Activated CD4-positive, alpha-beta T cell treated with anti-CD3 and anti-CD28 coated beads, Interleukin-2, amount 10 ng/mL, durations not matched to agents 24 days and 14 days (primary cell): ENCODE measurements at regions not wholly inside any gene's neighbourhood (a gene's known extent, or its start where the extent isn't known, plus 50 kb on each side); places are given as distances from the start of the nearest gene placed in this dataset.
A peak's percentile ranks its signal among the peaks of the same experiment; 100 is the strongest.
"Not testable (repeated sequence)": the region's sequence is repeated elsewhere in the genome, so short reads cannot be mapped to it uniquely, and the experiment has no call there.

ENCODE experiments used
- DNase-seq: peaks from one replicate; pipeline ENCODE4 v3.0.0; 2022
- H3K27ac Mint-ChIP-seq: one replicate; pipeline ENCODE4 v1.8.0; 2022; ENCODE audit warnings: mild to moderate bottlenecking, mixed read lengths
- H3K27me3 Mint-ChIP-seq: one replicate; pipeline ENCODE4 v1.8.0; 2022; ENCODE audit warnings: mixed read lengths
- H3K36me3 Mint-ChIP-seq: one replicate; pipeline ENCODE4 v1.8.0; 2022; ENCODE audit warnings: low read depth, mild to moderate bottlenecking, mixed read lengths
- H3K4me1 Mint-ChIP-seq: one replicate; pipeline ENCODE4 v1.8.0; 2021; ENCODE audit warnings: mixed read lengths
- H3K4me3 Mint-ChIP-seq: one replicate; pipeline ENCODE4 v1.8.0; 2022; ENCODE audit warnings: mild to moderate bottlenecking, moderate library complexity, mixed read lengths
- H3K9me3 Mint-ChIP-seq: one replicate; pipeline ENCODE4 v1.8.0; 2021; ENCODE audit warnings: mixed read lengths
- intact Hi-C: fragments of 100-400 bp; cut with micrococcal nuclease; formaldehyde crosslinking; loops from one replicate; pipeline ENCODE4 v1.15.1; 2023

- H3K36me3 Mint-ChIP-seq, intact Hi-C loops, H3K4me3 Mint-ChIP-seq, H3K4me1 Mint-ChIP-seq, H3K9me3 Mint-ChIP-seq, H3K27me3 Mint-ChIP-seq: not testable (repeated sequence)
- peak overlapping the region; percentile 72 for H3K27ac Mint-ChIP-seq
- DNase-seq = peak; percentile 32
Measured at GRCh38 chrX:95165-95564, 186.0 kb upstream of the PLCXD1 start.
